ENCODE measurements at regions not wholly inside any gene's neighbourhood (a gene's known extent, or its start where the extent isn't known, plus 50 kb on each side); places are given as distances from the start of the nearest gene placed in this dataset.
"Not testable (repeated sequence)": the region's sequence is repeated elsewhere in the genome, so short reads cannot be mapped to it uniquely, and the experiment has no call there.

GRCh38 chr6:86707545-86708120 is 229.7 kb upstream of the HTR1E start:
- POLR2A ChIA-PET: no interaction called here
- no peak for DNase-seq (ENCODE audit: extremely low spot score)
- TF ChIP-seq TARDBP (IDR thresholded peaks at IDR 0.05) (no peak), SUZ12 (IDR thresholded peaks at IDR 0.05) (no peak), HDGF (IDR thresholded peaks at IDR 0.05; ENCODE audit: borderline replicate concordance) (no peak), FOXA1 (IDR thresholded peaks at IDR 0.05) (no peak), ZNF384 (IDR thresholded peaks at IDR 0.05) (no peak), FOXM1 (IDR thresholded peaks at IDR 0.05; ENCODE audit: borderline replicate concordance) (no peak), ELF4 (IDR thresholded peaks at IDR 0.05) (no peak), PKNOX1 (IDR thresholded peaks at IDR 0.05) (no peak), LEF1 (IDR thresholded peaks at IDR 0.05; ENCODE audit: borderline replicate concordance) (no peak), SP1 (IDR thresholded peaks at IDR 0.05) (no peak), NFRKB (IDR thresholded peaks at IDR 0.05) (no peak)
- CTCF ChIA-PET: no interaction called here

- no peak for TF ChIP-seq LEF1 (IDR thresholded peaks at IDR 0.05; ENCODE audit: borderline replicate concordance)
- no peak for TF ChIP-seq ELF4 (IDR thresholded peaks at IDR 0.05)
- no peak for TF ChIP-seq SUZ12 (IDR thresholded peaks at IDR 0.05)
- no peak for TF ChIP-seq L3MBTL2 (conservative IDR thresholded peaks at IDR 0.05)
- no peak for TF ChIP-seq FOXA1 (IDR thresholded peaks at IDR 0.05)
- no peak for TF ChIP-seq TARDBP (IDR thresholded peaks at IDR 0.05)
- no peak for TF ChIP-seq SP1 (IDR thresholded peaks at IDR 0.05)
- TF ChIP-seq NFRKB (IDR thresholded peaks at IDR 0.05): no peak
- no peak for TF ChIP-seq PKNOX1 (IDR thresholded peaks at IDR 0.05)
- no peak for TF ChIP-seq ZNF384 (IDR thresholded peaks at IDR 0.05)
- TF ChIP-seq CTBP1 (IDR thresholded peaks at IDR 0.05; ENCODE audit: borderline replicate concordance): no peak
- no peak for TF ChIP-seq FOXM1 (IDR thresholded peaks at IDR 0.05; ENCODE audit: borderline replicate concordance)
- no peak for TF ChIP-seq FOXK2 (IDR thresholded peaks at IDR 0.05)
- TF ChIP-seq ARNT (IDR thresholded peaks at IDR 0.05): no peak
- no peak for TF ChIP-seq BHLHE40 (IDR thresholded peaks at IDR 0.05; ENCODE audit: borderline replicate concordance)
- TF ChIP-seq HDGF (IDR thresholded peaks at IDR 0.05; ENCODE audit: borderline replicate concordance): no peak
- ChIA-PET CTCF (no interaction called here), POLR2A (no interaction called here)
- DNase-seq (ENCODE audit: extremely low spot score): no peak
Observed at GRCh38 chr6:86706449-86706848, 230.9 kb upstream of the HTR1E start.

GRCh38 chr6:86701228-86701627 is 236.1 kb upstream of the HTR1E start:
- CTCF ChIA-PET; POLR2A ChIA-PET; DNase-seq (ENCODE audit: extremely low spot score): not testable (repeated sequence)

- ChIA-PET POLR2A (no interaction called here), CTCF (no interaction called here)
- no peak for TF ChIP-seq ELF4 (IDR thresholded peaks at IDR 0.05)
- no peak for TF ChIP-seq ZNF384 (IDR thresholded peaks at IDR 0.05)
- no peak for DNase-seq (ENCODE audit: extremely low spot score)
Observed at GRCh38 chr6:86686496-86686895, 250.8 kb upstream of the HTR1E start.

GRCh38 chr6:86685230-86685797 is 252.0 kb upstream of the HTR1E start:
- ChIA-PET CTCF (no interaction called here), POLR2A (no interaction called here)
- no peak for DNase-seq (ENCODE audit: extremely low spot score)
- TF ChIP-seq CTBP1 (IDR thresholded peaks at IDR 0.05; ENCODE audit: borderline replicate concordance): no peak
- TF ChIP-seq FOXM1 (IDR thresholded peaks at IDR 0.05; ENCODE audit: borderline replicate concordance): no peak
- TF ChIP-seq TARDBP (IDR thresholded peaks at IDR 0.05): no peak
- TF ChIP-seq FOXA1 (IDR thresholded peaks at IDR 0.05): no peak
- TF ChIP-seq L3MBTL2 (conservative IDR thresholded peaks at IDR 0.05): no peak
- no peak for TF ChIP-seq SP1 (IDR thresholded peaks at IDR 0.05)
- no peak for TF ChIP-seq ZNF384 (IDR thresholded peaks at IDR 0.05)
- no peak for TF ChIP-seq FOXK2 (IDR thresholded peaks at IDR 0.05)
- no peak for TF ChIP-seq BHLHE40 (IDR thresholded peaks at IDR 0.05; ENCODE audit: borderline replicate concordance)

- no peak for TF ChIP-seq CTBP1 (IDR thresholded peaks at IDR 0.05; ENCODE audit: borderline replicate concordance)
- no peak for TF ChIP-seq BHLHE40 (IDR thresholded peaks at IDR 0.05; ENCODE audit: borderline replicate concordance)
- TF ChIP-seq HDGF (IDR thresholded peaks at IDR 0.05; ENCODE audit: borderline replicate concordance): no peak
- no peak for TF ChIP-seq ELF4 (IDR thresholded peaks at IDR 0.05)
- no peak for TF ChIP-seq TARDBP (IDR thresholded peaks at IDR 0.05)
- no peak for TF ChIP-seq SP1 (IDR thresholded peaks at IDR 0.05)
- no peak for TF ChIP-seq FOXA1 (IDR thresholded peaks at IDR 0.05)
- TF ChIP-seq ZNF384 (IDR thresholded peaks at IDR 0.05): no peak
- TF ChIP-seq LEF1 (IDR thresholded peaks at IDR 0.05; ENCODE audit: borderline replicate concordance): no peak
- TF ChIP-seq SUZ12 (IDR thresholded peaks at IDR 0.05): no peak
- TF ChIP-seq NFRKB (IDR thresholded peaks at IDR 0.05): no peak
- no peak for TF ChIP-seq FOXK2 (IDR thresholded peaks at IDR 0.05)
- TF ChIP-seq L3MBTL2 (conservative IDR thresholded peaks at IDR 0.05): no peak
- TF ChIP-seq ARNT (IDR thresholded peaks at IDR 0.05): no peak
- no peak for TF ChIP-seq PKNOX1 (IDR thresholded peaks at IDR 0.05)
- TF ChIP-seq FOXM1 (IDR thresholded peaks at IDR 0.05; ENCODE audit: borderline replicate concordance): no peak
- POLR2A ChIA-PET: no interaction called here
- DNase-seq (ENCODE audit: extremely low spot score): no peak
- CTCF ChIA-PET: no interaction called here
Observed at GRCh38 chr6:86683132-86683908, 254.0 kb upstream of the HTR1E start.

Data from HEK293T (cell line).